ENCODE measurements at regions not wholly inside any gene's neighbourhood (a gene's known extent, or its start where the extent isn't known, plus 50 kb on each side); places are given as distances from the start of the nearest gene placed in this dataset.

DNA sequence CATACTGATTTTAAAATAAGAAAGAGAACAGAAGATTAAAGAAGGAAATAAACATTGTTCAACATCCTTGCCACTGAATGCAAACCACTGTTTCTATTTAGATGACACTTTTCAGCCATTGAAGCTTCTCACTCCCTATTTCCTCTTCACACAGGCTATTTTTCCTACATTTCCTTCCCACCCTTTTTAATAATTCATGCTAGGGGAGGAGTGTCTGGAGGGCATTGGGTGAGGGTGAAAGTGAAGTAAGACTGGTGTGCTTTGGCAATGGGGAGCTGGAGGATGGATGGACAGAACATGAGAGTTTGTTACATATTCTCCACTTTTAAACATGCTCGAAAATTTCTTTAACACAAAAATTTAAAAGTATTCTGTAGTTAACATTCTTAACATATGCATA is 168.8 kb upstream of the GLI3 start:
- TF ChIP-seq, protein P1, sequence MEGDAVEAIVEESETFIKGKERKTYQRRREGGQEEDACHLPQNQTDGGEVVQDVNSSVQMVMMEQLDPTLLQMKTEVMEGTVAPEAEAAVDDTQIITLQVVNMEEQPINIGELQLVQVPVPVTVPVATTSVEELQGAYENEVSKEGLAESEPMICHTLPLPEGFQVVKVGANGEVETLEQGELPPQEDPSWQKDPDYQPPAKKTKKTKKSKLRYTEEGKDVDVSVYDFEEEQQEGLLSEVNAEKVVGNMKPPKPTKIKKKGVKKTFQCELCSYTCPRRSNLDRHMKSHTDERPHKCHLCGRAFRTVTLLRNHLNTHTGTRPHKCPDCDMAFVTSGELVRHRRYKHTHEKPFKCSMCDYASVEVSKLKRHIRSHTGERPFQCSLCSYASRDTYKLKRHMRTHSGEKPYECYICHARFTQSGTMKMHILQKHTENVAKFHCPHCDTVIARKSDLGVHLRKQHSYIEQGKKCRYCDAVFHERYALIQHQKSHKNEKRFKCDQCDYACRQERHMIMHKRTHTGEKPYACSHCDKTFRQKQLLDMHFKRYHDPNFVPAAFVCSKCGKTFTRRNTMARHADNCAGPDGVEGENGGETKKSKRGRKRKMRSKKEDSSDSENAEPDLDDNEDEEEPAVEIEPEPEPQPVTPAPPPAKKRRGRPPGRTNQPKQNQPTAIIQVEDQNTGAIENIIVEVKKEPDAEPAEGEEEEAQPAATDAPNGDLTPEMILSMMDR (IDR thresholded peaks at IDR 0.05; ENCODE audit: low read depth, low read length, missing control alignments), result no peak
- no peak for DNase-seq (ENCODE audit: extremely low read depth, low read depth)
- H3K4me3 ChIP-seq (replicated peaks; ENCODE audit: low read depth, low read length), result no peak overlapping the region

DNA sequence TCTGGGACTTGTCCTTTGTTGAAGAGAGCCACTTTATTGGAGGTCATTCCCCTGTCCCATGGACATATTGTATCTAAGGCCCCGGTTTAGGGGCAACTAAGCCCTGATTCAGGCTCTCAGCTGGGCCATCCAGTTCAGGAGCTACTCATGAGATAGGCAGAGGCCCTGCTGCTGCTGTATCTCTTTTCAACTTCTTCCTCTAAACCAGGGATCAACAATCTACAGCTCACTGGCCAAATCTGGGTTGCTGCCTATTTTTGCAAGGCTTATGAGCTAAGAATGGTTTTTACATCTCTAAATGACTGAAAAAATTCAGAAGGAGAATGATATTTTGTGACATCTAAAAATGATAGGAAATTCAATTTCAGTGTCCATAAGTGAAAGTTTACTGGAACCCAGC is 166.8 kb upstream of the GLI3 start:
- TF ChIP-seq, protein P1 (IDR thresholded peaks at IDR 0.05; ENCODE audit: low read depth, low read length, missing control alignments), result no peak
- H3K4me3 ChIP-seq (replicated peaks; ENCODE audit: low read depth, low read length), result no peak overlapping the region
- no peak for DNase-seq (ENCODE audit: extremely low read depth, low read depth)

DNA sequence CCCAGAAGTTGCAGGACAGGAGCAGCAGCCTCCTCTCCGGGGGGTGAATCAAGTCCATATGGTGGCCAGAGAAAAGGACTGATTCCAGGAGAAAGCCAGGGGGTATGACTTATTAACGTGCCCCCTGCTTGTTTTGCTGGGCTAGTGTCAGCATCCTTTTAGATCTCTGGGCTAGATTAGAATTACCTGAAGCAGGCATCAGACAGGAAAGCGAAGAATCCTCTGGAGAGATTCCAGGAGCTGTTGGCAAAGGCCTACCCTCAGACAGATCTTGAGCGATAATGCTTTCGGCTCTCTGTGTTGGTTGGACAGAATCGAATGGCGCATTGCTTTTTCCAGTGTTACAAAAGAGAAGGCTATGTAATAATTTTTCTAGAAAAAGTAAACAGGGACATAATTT is 164.0 kb upstream of the GLI3 start:
- H3K4me3 ChIP-seq (replicated peaks; ENCODE audit: low read depth, low read length), result no peak overlapping the region
- TF ChIP-seq, protein P1 (IDR thresholded peaks at IDR 0.05; ENCODE audit: low read depth, low read length, missing control alignments), result no peak
- no peak for DNase-seq (ENCODE audit: extremely low read depth, low read depth)

DNA sequence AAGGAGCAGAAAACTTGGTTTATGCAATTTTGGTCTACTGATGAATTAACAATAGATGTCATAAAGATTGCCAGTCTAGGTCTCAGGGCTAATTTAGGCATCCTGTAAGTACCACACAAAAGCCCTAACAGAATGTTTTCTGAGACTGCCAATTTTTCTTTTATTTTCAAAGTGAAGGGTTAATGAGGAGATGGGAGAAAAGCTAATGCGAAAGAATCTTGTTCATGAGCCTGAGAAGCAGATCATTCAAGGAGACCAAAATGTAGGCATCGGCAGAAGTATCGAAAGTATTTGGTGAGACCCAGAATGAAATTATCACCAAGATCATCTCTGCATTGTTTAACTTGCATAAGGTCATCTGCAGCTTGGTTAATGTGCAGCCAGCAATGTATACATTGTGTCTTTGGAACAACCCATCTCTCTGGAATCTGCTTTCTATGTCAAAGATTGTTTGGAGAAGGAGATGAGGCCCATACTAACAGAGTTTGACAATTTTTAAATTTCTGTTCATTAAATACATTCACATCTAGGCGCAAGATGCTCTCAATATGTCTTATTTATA is 163.3 kb upstream of the GLI3 start:
- TF ChIP-seq, protein P1 (IDR thresholded peaks at IDR 0.05; ENCODE audit: low read depth, low read length, missing control alignments), result no peak
- no peak overlapping the region for H3K4me3 ChIP-seq (replicated peaks; ENCODE audit: low read depth, low read length)
- DNase-seq (ENCODE audit: extremely low read depth, low read depth), result no peak

DNA sequence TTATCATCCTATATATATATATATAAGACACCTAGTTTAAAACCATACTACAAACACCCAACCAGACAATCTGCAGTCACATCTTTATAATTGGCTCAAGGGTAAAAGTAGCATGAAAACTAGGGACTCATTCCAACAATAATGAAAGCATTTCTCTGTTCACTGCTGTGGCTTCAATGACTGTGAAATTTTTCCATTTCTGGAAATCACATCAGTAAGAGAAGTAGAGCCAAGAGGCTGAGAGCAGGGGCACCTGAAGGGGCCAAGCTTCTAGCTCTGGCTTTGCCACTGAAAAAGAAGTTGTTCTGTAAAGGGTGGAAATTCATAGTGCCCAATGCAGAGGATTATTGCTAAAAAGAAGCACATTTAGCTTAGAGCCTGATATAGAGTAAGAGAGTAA is 158.6 kb upstream of the GLI3 start:
- TF ChIP-seq, protein P1 (IDR thresholded peaks at IDR 0.05; ENCODE audit: low read depth, low read length, missing control alignments), result no peak
- DNase-seq (ENCODE audit: extremely low read depth, low read depth), result no peak

DNA sequence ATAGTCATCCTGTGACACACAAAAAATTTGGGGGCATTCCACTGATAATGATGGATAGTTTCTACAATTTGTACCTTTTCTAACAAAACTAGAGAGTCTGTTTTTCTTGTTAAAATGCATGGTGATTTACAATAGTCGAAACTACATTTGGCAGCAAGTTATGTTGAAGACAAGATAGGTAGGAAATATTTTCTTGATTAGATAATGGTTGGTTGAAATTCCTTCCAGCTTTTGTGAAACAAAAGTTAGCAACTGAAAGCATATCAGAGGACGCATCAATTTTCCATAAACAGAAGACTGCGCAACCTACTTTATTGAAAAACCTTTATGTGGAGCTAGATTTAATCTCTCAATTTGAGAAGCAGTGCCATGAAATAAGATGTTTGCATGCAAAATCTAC is 155.8 kb upstream of the GLI3 start:
- H3K4me3 ChIP-seq (replicated peaks; ENCODE audit: low read depth, low read length), result no peak overlapping the region
- DNase-seq (ENCODE audit: extremely low read depth, low read depth), result no peak
- TF ChIP-seq, protein P1 (IDR thresholded peaks at IDR 0.05; ENCODE audit: low read depth, low read length, missing control alignments), result no peak

More for the DNA sequence above, 158.6 kb upstream of the GLI3 start:
- no peak overlapping the region for H3K4me3 ChIP-seq (replicated peaks; ENCODE audit: low read depth, low read length)

DNA sequence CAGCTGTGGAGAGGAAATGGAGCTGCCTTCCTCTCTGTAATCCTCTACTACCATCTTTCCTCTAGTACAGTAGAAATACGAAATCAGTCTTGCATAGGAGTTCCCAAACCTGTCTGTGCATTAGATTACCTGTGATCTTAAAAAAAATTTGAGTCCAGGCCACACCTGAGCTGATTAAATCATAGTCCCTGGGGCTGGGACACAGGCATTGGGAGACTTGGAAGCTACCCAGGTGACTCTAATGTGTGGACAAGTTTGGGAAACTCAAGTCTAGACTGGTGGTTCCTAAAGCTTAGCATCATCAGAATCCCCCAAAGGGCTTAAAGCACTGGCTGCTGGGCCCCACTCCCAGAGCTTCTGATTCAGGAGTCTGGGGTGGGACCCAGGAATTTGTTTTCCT is 152.7 kb upstream of the GLI3 start:
- no peak overlapping the region for H3K4me3 ChIP-seq (replicated peaks; ENCODE audit: low read depth, low read length)
- TF ChIP-seq, protein P1 (IDR thresholded peaks at IDR 0.05; ENCODE audit: low read depth, low read length, missing control alignments), result no peak
- no peak for DNase-seq (ENCODE audit: extremely low read depth, low read depth)
